ENCODE measurements at regions not wholly inside any gene's neighbourhood (a gene's known extent, or its start where the extent isn't known, plus 50 kb on each side); places are given as distances from the start of the nearest gene placed in this dataset.

- DNase-seq: no peak
- no peak for TF ChIP-seq CTCF (IDR thresholded peaks at IDR 0.05; ENCODE audit: insufficient read depth in 1 of 2, low read depth in 1 of 2, low read length in 1 of 2, severe bottlenecking in 1 of 2, unreplicated experiment in 1 of 2)
- ChIA-PET POLR2A (no interaction called here), CTCF (no interaction called here)
- no peaks in the 10 kb centered on the region for H3K36me3 ChIP-seq (ENCODE audit: control insufficient read depth, insufficient read depth, low read length)
- Mint-ChIP-seq H3K9me3 (ENCODE audit: unreplicated experiment) (no peaks in the 10 kb centered on the region), H3K27ac (ENCODE audit: unreplicated experiment) (no peak overlapping the region), H3K27me3 (ENCODE audit: insufficient read depth, unreplicated experiment) (peaks cover 22% of the 10 kb centered on the region), H3K4me1 (ENCODE audit: low read depth, unreplicated experiment) (no peaks in the 10 kb centered on the region), H3K4me3 (ENCODE audit: unreplicated experiment) (no peak overlapping the region), H3K36me3 (ENCODE audit: insufficient read depth, unreplicated experiment) (no peaks in the 10 kb centered on the region)
- intact Hi-C loops (cut with micrococcal nuclease; ENCODE audit: unreplicated experiment): no loop called here
- H3K4me3 ChIP-seq (ENCODE audit: low read depth, low read length): no peak overlapping the region
- H3K27me3 ChIP-seq (replicated peaks; ENCODE audit: control insufficient read depth, insufficient read depth, low read length): no peaks in the 10 kb centered on the region
- no peaks in the 10 kb centered on the region for H3K9me3 ChIP-seq
- no peaks in the 10 kb centered on the region for H3K4me1 ChIP-seq
- BruUV-seq (replicated peaks): no TSS peak
These were observed 507.4 kb upstream of the MYT1L start for GRCh38 chr2:2838548-2838845.

- peaks cover 22% of the 10 kb centered on the region for H3K27me3 Mint-ChIP-seq (ENCODE audit: insufficient read depth, unreplicated experiment)
These were observed 506.9 kb upstream of the MYT1L start for GRCh38 chr2:2837746-2838547.

GRCh38 chr2:2836343-2837070, 505.4 kb upstream of the MYT1L start:
- Mint-ChIP-seq H3K4me3 (ENCODE audit: unreplicated experiment) (no peak overlapping the region), H3K4me1 (ENCODE audit: low read depth, unreplicated experiment) (no peaks in the 10 kb centered on the region), H3K27ac (ENCODE audit: unreplicated experiment) (no peak overlapping the region), H3K36me3 (ENCODE audit: insufficient read depth, unreplicated experiment) (no peaks in the 10 kb centered on the region), H3K9me3 (ENCODE audit: unreplicated experiment) (no peaks in the 10 kb centered on the region), H3K27me3 (ENCODE audit: insufficient read depth, unreplicated experiment) (peaks cover 19% of the 10 kb centered on the region)
- Histone ChIP-seq H3K36me3 (ENCODE audit: control insufficient read depth, insufficient read depth, low read length) (no peaks in the 10 kb centered on the region), H3K4me1 (no peaks in the 10 kb centered on the region), H3K27me3 (replicated peaks; ENCODE audit: control insufficient read depth, insufficient read depth, low read length) (no peaks in the 10 kb centered on the region), H3K4me3 (ENCODE audit: low read depth, low read length) (no peak overlapping the region), H3K9me3 (no peaks in the 10 kb centered on the region)
- no peak for DNase-seq
- intact Hi-C loops (cut with micrococcal nuclease; ENCODE audit: unreplicated experiment): no loop called here
- ChIA-PET CTCF (no interaction called here), POLR2A (no interaction called here)
- BruUV-seq (replicated peaks): no TSS peak
- TF ChIP-seq CTCF (IDR thresholded peaks at IDR 0.05; ENCODE audit: insufficient read depth in 1 of 2, low read depth in 1 of 2, low read length in 1 of 2, severe bottlenecking in 1 of 2, unreplicated experiment in 1 of 2): no peak

More at GRCh38 chr2:2837746-2838547, 506.9 kb upstream of the MYT1L start:
- no peak overlapping the region for H3K27ac Mint-ChIP-seq (ENCODE audit: unreplicated experiment)
- Histone ChIP-seq H3K9me3 (no peaks in the 10 kb centered on the region), H3K4me3 (ENCODE audit: low read depth, low read length) (no peak overlapping the region), H3K27me3 (replicated peaks; ENCODE audit: control insufficient read depth, insufficient read depth, low read length) (no peaks in the 10 kb centered on the region), H3K4me1 (no peaks in the 10 kb centered on the region), H3K36me3 (ENCODE audit: control insufficient read depth, insufficient read depth, low read length) (no peaks in the 10 kb centered on the region)
- no peaks in the 10 kb centered on the region for H3K9me3 Mint-ChIP-seq (ENCODE audit: unreplicated experiment)
- DNase-seq: no peak
- BruUV-seq (replicated peaks): no TSS peak
- ChIA-PET POLR2A (no interaction called here), CTCF (no interaction called here)
- no peak for TF ChIP-seq CTCF (IDR thresholded peaks at IDR 0.05; ENCODE audit: insufficient read depth in 1 of 2, low read depth in 1 of 2, low read length in 1 of 2, severe bottlenecking in 1 of 2, unreplicated experiment in 1 of 2)
- H3K4me3 Mint-ChIP-seq (ENCODE audit: unreplicated experiment): no peak overlapping the region
- intact Hi-C loops (cut with micrococcal nuclease; ENCODE audit: unreplicated experiment): no loop called here
- H3K4me1 Mint-ChIP-seq (ENCODE audit: low read depth, unreplicated experiment): no peaks in the 10 kb centered on the region
- no peaks in the 10 kb centered on the region for H3K36me3 Mint-ChIP-seq (ENCODE audit: insufficient read depth, unreplicated experiment)

Data from Caco-2 (cell line).